Caco-2 (cell line): ENCODE measurements at regions not wholly inside any gene's neighbourhood (a gene's known extent, or its start where the extent isn't known, plus 50 kb on each side); places are given as distances from the start of the nearest gene placed in this dataset.

Experiments
- BruUV-seq: library from RNA; stranded (reverse); fragments of 400-500 nt; replicated peaks from 2 replicates; lab custom pipeline; 2021; lab: Mats Ljungman, UMichigan
- CTCF ChIA-PET: fragments of 300-600 bp; sonication (Branson Sonifier 250); formaldehyde crosslinking; loops from one replicate; lab custom pipeline; 2022; ENCODE audit warnings: antibody characterized with exemption; lab: Charles Lee
- POLR2A ChIA-PET: fragments of 300-600 bp; sonication (Branson Sonifier 250); formaldehyde crosslinking; loops from one replicate; lab custom pipeline; 2022; ENCODE audit warnings: antibody characterized with exemption; lab: Charles Lee
- DNase-seq, 2 experiments: peaks; one replicate each; pipeline versions ENCODE4 v3.0.0 to v3.0.0-alpha.2; 2020 to 2022
- H3K27me3 ChIP-seq: replicated peaks from 2 replicates; pipeline ENCODE4 v1.6.0; 2011; ENCODE audit warnings: low read length; ENCODE audit not compliant: control insufficient read depth, insufficient read depth
- H3K36me3 ChIP-seq: 2 replicates; pipeline ENCODE4 v1.5.1; 2011; ENCODE audit warnings: low read length; ENCODE audit not compliant: control insufficient read depth, insufficient read depth
- H3K4me1 ChIP-seq: fragments of 250-450 bp; sonication (Bioruptor Pico); 2 replicates; pipeline ENCODE4 v1.5.1; 2020; ENCODE audit warnings: mild to moderate bottlenecking
- H3K4me3 ChIP-seq: 2 replicates; pipeline ENCODE4 v1.5.1; 2011; ENCODE audit warnings: low read depth, mild to moderate bottlenecking, control low read depth, low read length
- H3K9me3 ChIP-seq: fragments of 250-450 bp; sonication (Bioruptor Pico); 2 replicates; pipeline ENCODE4 v1.5.1; 2020; ENCODE audit warnings: mild to moderate bottlenecking, moderate library complexity
- H3K27ac Mint-ChIP-seq: one replicate; pipeline ENCODE4 v1.8.0; 2022; ENCODE audit warnings: mixed read lengths; ENCODE audit not compliant: unreplicated experiment
- H3K27me3 Mint-ChIP-seq: one replicate; pipeline ENCODE4 v1.8.0; 2022; ENCODE audit warnings: mixed read lengths; ENCODE audit not compliant: insufficient read depth, unreplicated experiment
- H3K36me3 Mint-ChIP-seq: one replicate; pipeline ENCODE4 v1.8.0; 2022; ENCODE audit warnings: mild to moderate bottlenecking, mixed read lengths; ENCODE audit not compliant: insufficient read depth, unreplicated experiment
- H3K4me1 Mint-ChIP-seq: one replicate; pipeline ENCODE4 v1.8.0; 2022; ENCODE audit warnings: low read depth, mixed read lengths; ENCODE audit not compliant: unreplicated experiment
- H3K4me3 Mint-ChIP-seq: one replicate; pipeline ENCODE4 v1.8.0; 2022; ENCODE audit warnings: mild to moderate bottlenecking, moderate library complexity, mixed read lengths; ENCODE audit not compliant: unreplicated experiment
- H3K9me3 Mint-ChIP-seq: one replicate; pipeline ENCODE4 v1.8.0; 2022; ENCODE audit warnings: mixed read lengths; ENCODE audit not compliant: unreplicated experiment
- CTCF ChIP-seq, 2 experiments: fragments of 200-600 bp in 1 of 2; IDR thresholded peaks; 1 replicate in 1 of 2; 2 replicates in 1 of 2; pipeline versions ENCODE4 v1.5.1 to v1.8.0; 2011 to 2022; ENCODE audit warnings: antibody characterized with exemption in 1 of 2, control low read depth in 1 of 2, inconsistent platforms in 1 of 2, low read depth in 1 of 2, low read length in 1 of 2, mild to moderate bottlenecking in 1 of 2, moderate library complexity in 1 of 2; ENCODE audit not compliant: insufficient read depth in 1 of 2, severe bottlenecking in 1 of 2, unreplicated experiment in 1 of 2
- intact Hi-C: fragments of 100-400 bp; cut with micrococcal nuclease; formaldehyde crosslinking; loops from one replicate; pipeline ENCODE4 v1.10.0; 2022; ENCODE audit not compliant: unreplicated experiment

- Mint-ChIP-seq H3K36me3 (no peaks in the 10 kb centered on the region), H3K27ac (no peak overlapping the region), H3K9me3 (no peaks in the 10 kb centered on the region), H3K4me3 (no peak overlapping the region), H3K27me3 (peaks cover 16% of the 10 kb centered on the region), H3K4me1 (no peaks in the 10 kb centered on the region)
- Histone ChIP-seq H3K4me1 (no peaks in the 10 kb centered on the region; the same call in 1 of the 2 replicates), H3K4me3 (no peak overlapping the region), H3K27me3 (no peaks in the 10 kb centered on the region), H3K9me3 (no peaks in the 10 kb centered on the region), H3K36me3 (no peaks in the 10 kb centered on the region)
- DNase-seq: peak in 1 of 2 experiments; percentile 19
- ChIA-PET CTCF (interaction anchor here (0.6 to 0.8 kb wide), 3 partner anchors 40 to 931 kb away, joined by 3 to 5 read pairs (median 3); partner anchors contain the start of gene TBC1D4), POLR2A (no interaction called here)
- intact Hi-C loops: loop anchor here (5.0 to 10.0 kb wide), 2 partner anchors 313 to 329 kb away; partner anchors contain the start of gene UCHL3
- BruUV-seq: no TSS peak
- TF ChIP-seq CTCF (IDR thresholded peaks at IDR 0.05; ENCODE audit: insufficient read depth in 1 of 2, low read depth in 1 of 2, low read length in 1 of 2, severe bottlenecking in 1 of 2, unreplicated experiment in 1 of 2): peak in 1 of 2 experiments; percentile 17
These were observed 264.0 kb downstream of the TBC1D4 start for GRCh38 chr13:75217949-75218348.

GRCh38 chr13:75216038-75216437 is 265.9 kb downstream of the TBC1D4 start:
- Mint-ChIP-seq H3K27ac (no peak overlapping the region), H3K36me3 (no peaks in the 10 kb centered on the region)

GRCh38 chr13:75214846-75215245 is 267.1 kb downstream of the TBC1D4 start:
- no peaks in the 10 kb centered on the region for H3K36me3 Mint-ChIP-seq

More at GRCh38 chr13:75216038-75216437, 265.9 kb downstream of the TBC1D4 start:
- ChIA-PET CTCF (interaction anchor here (1.9 kb wide), 1 partner anchor 42 kb away, joined by 5 read pairs; no protein-coding TSS in a partner anchor), POLR2A (no interaction called here)
- no peaks in the 10 kb centered on the region for H3K27me3 ChIP-seq
- H3K4me1 ChIP-seq: no peaks in the 10 kb centered on the region; the same call in 1 of the 2 replicates
- intact Hi-C loops: loop anchor here (5.0 to 10.0 kb wide), 2 partner anchors 311 to 331 kb away; partner anchors contain the start of gene UCHL3
- no peaks in the 10 kb centered on the region for H3K36me3 ChIP-seq
- no TSS peak for BruUV-seq
- DNase-seq: no peak
- no peak overlapping the region for H3K4me3 ChIP-seq
- Mint-ChIP-seq H3K4me1 (no peaks in the 10 kb centered on the region), H3K4me3 (no peak overlapping the region), H3K9me3 (no peaks in the 10 kb centered on the region), H3K27me3 (peaks cover 18% of the 10 kb centered on the region)
- H3K9me3 ChIP-seq: no peaks in the 10 kb centered on the region
- TF ChIP-seq CTCF (IDR thresholded peaks at IDR 0.05; ENCODE audit: insufficient read depth in 1 of 2, low read depth in 1 of 2, low read length in 1 of 2, severe bottlenecking in 1 of 2, unreplicated experiment in 1 of 2): no peak

More at GRCh38 chr13:75214846-75215245, 267.1 kb downstream of the TBC1D4 start:
- peaks cover 25% of the 10 kb centered on the region for H3K27me3 Mint-ChIP-seq
- BruUV-seq: no TSS peak
- no peaks in the 10 kb centered on the region for H3K9me3 Mint-ChIP-seq
- POLR2A ChIA-PET: no interaction called here
- no peaks in the 10 kb centered on the region; the same call in 1 of the 2 replicates for H3K4me1 ChIP-seq
- no peak overlapping the region for H3K27ac Mint-ChIP-seq
- TF ChIP-seq CTCF (IDR thresholded peaks at IDR 0.05; ENCODE audit: insufficient read depth in 1 of 2, low read depth in 1 of 2, low read length in 1 of 2, severe bottlenecking in 1 of 2, unreplicated experiment in 1 of 2): no peak
- H3K27me3 ChIP-seq: no peaks in the 10 kb centered on the region
- no peaks in the 10 kb centered on the region for H3K9me3 ChIP-seq
- H3K4me3 ChIP-seq: no peak overlapping the region
- no peak overlapping the region for H3K4me3 Mint-ChIP-seq
- H3K36me3 ChIP-seq: no peaks in the 10 kb centered on the region
- intact Hi-C loops: loop anchor here (5.0 to 10.0 kb wide), 2 partner anchors 310 to 332 kb away; partner anchors contain the start of gene UCHL3
- CTCF ChIA-PET: no interaction called here
- H3K4me1 Mint-ChIP-seq: no peaks in the 10 kb centered on the region
- no peak for DNase-seq
